GM12873 (cell line): ENCODE measurements at regions not wholly inside any gene's neighbourhood (a gene's known extent, or its start where the extent isn't known, plus 50 kb on each side); places are given as distances from the start of the nearest gene placed in this dataset.

Experiments used
- CTCF ChIP-seq: IDR thresholded peaks from 2 replicates; pipeline ENCODE4 v1.5.1; 2012; ENCODE audit warnings: low read depth, mild to moderate bottlenecking, moderate library complexity, low read length, control low read depth; ENCODE audit not compliant: insufficient read depth; ENCODE audit errors: missing control alignments

GRCh38 chr9:93896496-93897033 is 58.6 kb downstream of the BARX1 start:
- TF ChIP-seq CTCF, result no peak

GRCh38 chr9:93896093-93896492 is 59.1 kb downstream of the BARX1 start:
- no peak for TF ChIP-seq CTCF

- TF ChIP-seq CTCF, result no peak
Measured at GRCh38 chr9:93895535-93895934, 59.6 kb downstream of the BARX1 start.

GRCh38 chr9:93894691-93895079 is 60.5 kb downstream of the BARX1 start:
- no peak for TF ChIP-seq CTCF

DNA sequence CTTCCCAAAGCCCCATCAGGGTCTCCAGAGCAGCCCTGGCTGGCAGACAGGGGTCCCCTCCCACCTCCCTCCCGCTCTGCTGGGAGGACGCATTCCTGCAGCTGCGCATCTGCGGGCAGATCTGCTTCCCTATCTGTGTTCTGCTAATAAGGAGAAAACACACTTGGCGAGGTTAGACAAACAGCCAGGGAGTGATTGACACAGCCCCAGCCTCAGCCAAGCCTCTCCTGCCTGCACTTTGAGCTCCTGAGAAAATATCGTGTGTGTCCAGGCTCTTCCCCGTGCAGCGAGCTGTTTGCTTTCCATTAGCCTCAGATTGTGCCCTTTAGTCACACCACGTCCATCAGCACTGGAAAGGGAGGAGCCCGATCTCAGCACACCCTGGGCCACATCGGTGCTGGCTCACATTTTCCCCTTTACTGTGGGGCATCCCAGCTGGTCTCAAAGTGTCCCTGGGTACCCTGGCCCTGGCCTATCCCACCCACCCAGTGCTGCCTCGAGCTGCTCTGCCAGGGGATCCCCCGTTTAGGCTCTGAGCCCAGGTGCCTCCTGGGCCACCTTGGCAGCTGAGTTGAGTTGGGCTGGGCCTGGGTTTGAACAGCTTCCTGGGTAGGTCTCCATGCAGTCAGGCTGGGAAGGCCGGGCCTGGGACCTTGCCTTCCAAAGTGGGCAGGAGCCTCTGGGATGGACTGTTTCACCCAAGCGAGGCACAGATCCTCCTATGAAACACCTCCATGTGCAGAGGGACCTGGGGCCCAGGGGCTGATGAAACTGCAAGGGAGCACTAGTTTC is 61.1 kb downstream of the BARX1 start:
- no peak for TF ChIP-seq CTCF

DNA sequence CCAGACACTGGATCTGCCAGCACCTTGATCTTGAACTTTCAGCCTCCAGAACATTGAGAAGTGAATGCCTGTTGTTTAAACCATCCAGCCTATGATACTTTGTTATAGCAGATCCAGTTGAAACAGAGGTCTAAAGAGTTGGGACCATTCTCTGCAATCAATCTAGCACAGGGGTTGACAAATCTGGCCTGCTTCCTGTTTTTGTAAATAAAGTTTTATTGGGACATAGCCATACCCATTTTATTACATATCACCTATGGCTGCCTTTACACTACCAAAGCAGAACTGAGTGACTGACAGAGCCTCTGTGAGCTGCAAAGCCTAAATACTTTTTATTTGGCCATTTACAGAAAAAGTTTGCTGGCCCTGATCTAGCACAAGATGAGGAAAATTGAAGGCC is 62.0 kb downstream of the BARX1 start:
- no peak for TF ChIP-seq CTCF

DNA sequence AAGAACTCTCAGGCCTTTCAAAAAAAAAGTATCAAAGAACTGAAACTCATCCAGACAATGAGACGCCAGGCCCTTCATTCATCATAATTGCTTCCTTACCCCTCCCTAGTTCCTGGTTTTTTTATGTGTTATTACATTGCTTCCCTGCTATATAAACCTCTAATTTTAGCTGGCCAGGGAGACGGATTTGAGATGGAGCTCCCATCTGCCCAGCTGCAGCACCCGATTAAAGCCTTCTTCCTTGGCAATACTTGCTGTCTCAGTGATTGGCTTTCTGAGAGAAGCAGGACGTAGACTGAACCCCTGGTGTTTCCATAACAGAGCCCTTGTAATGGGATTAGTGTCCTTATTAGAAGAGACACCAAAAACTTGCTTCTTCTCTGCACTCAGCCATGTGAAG is 62.4 kb downstream of the BARX1 start:
- no peak for TF ChIP-seq CTCF
